ENCODE measurements at regions not wholly inside any gene's neighbourhood (a gene's known extent, or its start where the extent isn't known, plus 50 kb on each side); places are given as distances from the start of the nearest gene placed in this dataset.

GRCh38 chr15:96005906-96006305, 324.6 kb upstream of the NR2F2 start (continued):
- TF ChIP-seq ZNF462 (CRISPR knock-in tag; IDR thresholded peaks at IDR 0.05), result no peak

- Histone ChIP-seq H4K20me1 (replicated peaks; ENCODE audit: insufficient read depth) (no peaks in the 10 kb centered on the region), H2AFZ (no peak overlapping the region), H3K79me2 (replicated peaks; ENCODE audit: insufficient read depth) (no peaks in the 10 kb centered on the region), H3K9me2 (ENCODE audit: insufficient read depth) (no peaks in the 10 kb centered on the region), H3F3A (replicated peaks; ENCODE audit: low read depth) (no peaks in the 10 kb centered on the region), H3K27me3 (ENCODE audit: insufficient read depth) (no peaks in the 10 kb centered on the region), H3K27ac (ENCODE audit: low read depth) (no peak overlapping the region), H3K4me3 (no peak overlapping the region), H3K4me2 (no peak overlapping the region), H3K4me1 (ENCODE audit: insufficient read depth) (no peaks in the 10 kb centered on the region), H3K36me3 (ENCODE audit: insufficient read depth) (no peaks in the 10 kb centered on the region)
- Mint-ChIP-seq H3K27me3 (ENCODE audit: insufficient read depth, low read depth, poor library complexity) (peaks cover 2% of the 10 kb centered on the region), H3K36me3 (ENCODE audit: low read depth) (no peaks in the 10 kb centered on the region), H3K4me3 (no peak overlapping the region), H3K4me1 (peaks cover 4% of the 10 kb centered on the region; the same call in 1 of the 3 replicates), H3K27ac (no peak overlapping the region), H3K9me3 (no peaks in the 10 kb centered on the region)
- ATAC-seq, result no peak
- no peak for DNase-seq (ENCODE audit: low spot score)
- TF ChIP-seq CREB1 (CRISPR knock-in tag; IDR thresholded peaks at IDR 0.05; ENCODE audit: low read depth) (no peak), STAT1 (IDR thresholded peaks at IDR 0.05; ENCODE audit: unreplicated experiment) (no peak), ZNF462 (CRISPR knock-in tag; IDR thresholded peaks at IDR 0.05) (no peak), EZH2phosphoT487 (IDR thresholded peaks at IDR 0.05; ENCODE audit: unreplicated experiment) (no peak), CTCF (conservative IDR thresholded peaks at IDR 0.05; ENCODE audit: low read depth in 2 of 2) (no peak), POLR2AphosphoS5 (IDR thresholded peaks at IDR 0.05; ENCODE audit: low read depth) (no peak), ZNF331 (CRISPR knock-in tag; IDR thresholded peaks at IDR 0.05; ENCODE audit: low read depth) (no peak), NANOG (IDR thresholded peaks at IDR 0.05; ENCODE audit: borderline replicate concordance) (no peak)
Measured at GRCh38 chr15:96011136-96011535, 319.4 kb upstream of the NR2F2 start.
